ENCODE measurements at regions not wholly inside any gene's neighbourhood (a gene's known extent, or its start where the extent isn't known, plus 50 kb on each side); places are given as distances from the start of the nearest gene placed in this dataset.

DNA sequence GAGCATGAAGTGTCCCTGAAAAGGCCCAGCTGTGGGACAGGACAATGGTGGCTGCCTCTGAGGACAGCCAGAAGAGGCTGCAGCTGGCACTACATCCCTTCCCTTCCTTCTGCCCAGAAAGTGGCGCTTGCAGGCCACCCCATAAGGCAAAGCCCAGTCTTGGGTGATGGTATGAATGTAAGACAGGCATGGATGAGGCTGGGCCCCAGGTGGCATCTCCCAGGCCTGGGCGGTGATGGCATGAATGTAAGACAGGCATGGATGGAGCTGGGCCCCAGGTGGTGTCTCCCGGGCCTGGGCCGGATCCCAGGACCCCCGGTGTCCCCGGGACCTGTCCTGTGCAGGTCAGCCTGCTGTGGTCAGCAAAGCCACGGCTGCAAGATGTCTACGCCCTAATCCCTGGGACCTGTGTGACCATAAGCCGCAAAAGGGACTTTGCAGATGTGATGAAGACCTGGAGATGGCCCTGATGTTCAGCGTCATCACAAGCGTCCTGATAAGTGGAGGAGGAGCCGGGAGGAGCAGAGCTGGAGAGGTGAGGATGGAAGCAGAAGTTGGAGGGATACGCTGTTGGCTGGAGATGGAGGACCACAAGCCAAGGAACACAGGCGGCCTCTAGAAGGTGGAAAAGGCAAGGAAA, 181.1 kb downstream of the CTTN start:
- TF ChIP-seq POLR2A (IDR thresholded peaks at IDR 0.05), result no peak
- TF ChIP-seq CTCF (IDR thresholded peaks at IDR 0.05), result no peak

Measured in thyroid gland (tissue), 4 donors.